Liver (tissue), 8 donors: ENCODE measurements at regions not wholly inside any gene's neighbourhood (a gene's known extent, or its start where the extent isn't known, plus 50 kb on each side); places are given as distances from the start of the nearest gene placed in this dataset.

Experiments
- DNase-seq: peaks from one replicate; pipeline ENCODE4 v3.0.0-alpha.2; 2017; ENCODE audit warnings: low spot score
- H3K27ac ChIP-seq, 2 donors: one replicate each; pipeline ENCODE4 v1.7.0; 2013; ENCODE audit warnings: inconsistent platforms in 2 of 2, low read length in 2 of 2, control low read depth in 1 of 2, low read depth in 1 of 2, mild to moderate bottlenecking in 1 of 2
- H3K27me3 ChIP-seq, 4 donors: one replicate each; pipeline versions ENCODE4 v1.6.1 to v1.7.0; 2013; ENCODE audit warnings: low read length in 3 of 4, inconsistent platforms in 1 of 4, mild to moderate bottlenecking in 1 of 4, moderate library complexity in 1 of 4; ENCODE audit not compliant: control insufficient read depth in 4 of 4, insufficient read depth in 4 of 4
- H3K36me3 ChIP-seq, 4 donors: one replicate each; pipeline versions ENCODE4 v1.6.1 to v1.7.0; 2013; ENCODE audit warnings: low read length in 3 of 4, mild to moderate bottlenecking in 3 of 4, low read depth in 1 of 4, moderate library complexity in 1 of 4; ENCODE audit not compliant: control insufficient read depth in 4 of 4, insufficient read depth in 3 of 4
- H3K4me1 ChIP-seq, 4 donors: one replicate each; pipeline versions ENCODE4 v1.6.1 to v1.7.0; 2013; ENCODE audit warnings: low read length in 3 of 4, mild to moderate bottlenecking in 3 of 4, moderate library complexity in 1 of 4; ENCODE audit not compliant: control insufficient read depth in 4 of 4, insufficient read depth in 4 of 4
- H3K4me3 ChIP-seq, 3 donors: one replicate each; pipeline versions ENCODE4 v1.6.1 to v1.7.0; 2013; ENCODE audit warnings: low read length in 3 of 3, control low read depth in 1 of 3, low read depth in 1 of 3, mild to moderate bottlenecking in 1 of 3
- H3K9ac ChIP-seq, 2 donors: one replicate each; pipeline ENCODE4 v1.7.0; 2013; ENCODE audit warnings: low read length in 2 of 2, mild to moderate bottlenecking in 2 of 2, moderate library complexity in 2 of 2, control low read depth in 1 of 2, low read depth in 1 of 2
- H3K9me3 ChIP-seq, 4 donors: one replicate each; pipeline versions ENCODE4 v1.6.1 to v1.7.0; 2013; ENCODE audit warnings: low read length in 3 of 4; ENCODE audit not compliant: control insufficient read depth in 4 of 4
- EGR1 ChIP-seq, 2 donors: IDR thresholded peaks; 2 replicates each; pipeline ENCODE4 v1.6.1; 2016 to 2018; ENCODE audit warnings: antibody characterized with exemption in 2 of 2, low read depth in 2 of 2
- FOXA2 ChIP-seq: IDR thresholded peaks from 2 replicates; pipeline ENCODE4 v1.6.1; 2016; ENCODE audit warnings: antibody characterized with exemption
- GABPA ChIP-seq, 2 donors: IDR thresholded peaks in 1 of 2; conservative IDR thresholded peaks in 1 of 2; 2 replicates each; pipeline ENCODE4 v1.6.1; 2016; ENCODE audit warnings: antibody characterized with exemption in 2 of 2, mild to moderate bottlenecking in 1 of 2, moderate library complexity in 1 of 2
- HNF4A ChIP-seq, 2 donors: conservative IDR thresholded peaks; 2 replicates each; pipeline ENCODE4 v1.6.1; 2016; ENCODE audit warnings: antibody characterized with exemption in 2 of 2, mild to moderate bottlenecking in 2 of 2
- JUND ChIP-seq, 2 donors: IDR thresholded peaks; 2 replicates each; pipeline ENCODE4 v1.6.1; 2016; ENCODE audit warnings: antibody characterized with exemption in 2 of 2
- NR2F2 ChIP-seq: IDR thresholded peaks from 2 replicates; pipeline ENCODE4 v1.6.1; 2016; ENCODE audit warnings: antibody characterized with exemption
- RAD21 ChIP-seq, 2 donors: IDR thresholded peaks; 2 replicates each; pipeline ENCODE4 v1.6.1; 2016; ENCODE audit warnings: antibody characterized with exemption in 2 of 2, mild to moderate bottlenecking in 2 of 2
- RXRA ChIP-seq, 2 donors: IDR thresholded peaks; 2 replicates each; pipeline ENCODE4 v1.6.1; 2017 to 2018; ENCODE audit warnings: antibody characterized with exemption in 2 of 2, mild to moderate bottlenecking in 1 of 2
- SP1 ChIP-seq: IDR thresholded peaks from 2 replicates; pipeline ENCODE4 v1.6.1; 2018; ENCODE audit warnings: antibody characterized with exemption, mild to moderate bottlenecking
- TAF1 ChIP-seq: conservative IDR thresholded peaks from 2 replicates; pipeline ENCODE4 v1.6.1; 2016; ENCODE audit warnings: antibody characterized with exemption, mild to moderate bottlenecking
- YY1 ChIP-seq: IDR thresholded peaks from 2 replicates; pipeline ENCODE4 v1.6.1; 2016; ENCODE audit warnings: antibody characterized with exemption, mild to moderate bottlenecking
- WGBS: extraction: QIAGEN DNeasy Blood & Tissue Kit; methylation state at CpG from one replicate; pipeline ENCODE4 v1.1.7; 2013; 5-methylcytosine and 5-hydroxymethylcytosine counted together
- TF ChIP-seq, protein P1 (sequence below): IDR thresholded peaks from 2 replicates; pipeline ENCODE4 v1.6.1; 2016; ENCODE audit warnings: antibody characterized with exemption
- TF ChIP-seq, protein P2 (sequence below): IDR thresholded peaks from 2 replicates; pipeline ENCODE4 v1.6.1; 2016; ENCODE audit warnings: antibody characterized with exemption, mild to moderate bottlenecking
- TF ChIP-seq, protein P3 (sequence below): fragments of 150-350 bp; IDR thresholded peaks from 2 replicates; pipeline ENCODE4 v1.5.1; 2017; ENCODE audit warnings: improper control_type of control experiment, low read depth, low read length; ENCODE audit not compliant: missing input control
- TF ChIP-seq, protein P4 (sequence below): IDR thresholded peaks from 2 replicates; pipeline ENCODE4 v1.6.1; 2016; ENCODE audit warnings: antibody characterized with exemption
- donor health status: healthy.
- donor health status: healthy.
- donor health status: healthy.
- donor health status: healthy.
- donor health status: healthy.

DNA sequence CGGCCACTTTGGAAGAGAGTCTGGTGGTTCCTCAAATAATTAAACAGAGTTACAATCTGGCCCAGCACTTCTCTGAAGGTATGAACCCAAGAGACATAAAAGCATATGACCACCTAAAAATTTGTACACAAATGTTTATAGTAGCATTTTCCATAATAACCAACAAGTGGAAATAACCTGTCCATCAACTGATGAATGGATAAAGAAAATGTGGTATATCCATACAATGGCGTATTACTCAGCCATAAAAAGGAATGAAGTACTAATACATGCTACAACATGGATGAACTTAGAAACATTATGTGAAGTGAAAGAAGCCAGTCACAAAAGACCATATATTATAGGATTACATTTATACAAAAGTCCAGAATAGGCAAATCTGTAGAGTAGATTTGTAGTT is 76.0 kb upstream of the RGPD5 start:
- Histone ChIP-seq H3K27me3 (no peaks in the 10 kb centered on the region), H3K36me3 (no peaks in the 10 kb centered on the region), H3K9me3 (no peaks in the 10 kb centered on the region), H3K27ac (no peak overlapping the region), H3K4me3 (no peak overlapping the region), H3K9ac (no peak overlapping the region), H3K4me1 (no peaks in the 10 kb centered on the region)
- DNase-seq, result no peak
- 97% methylated on average over 2 of the region's 2 CpGs for WGBS
- TF ChIP-seq YY1 (no peak), GABPA (IDR thresholded peaks at IDR 0.05 in 1 of 2, conservative IDR thresholded peaks at IDR 0.05 in 1 of 2) (no peak), EGR1 (IDR thresholded peaks at IDR 0.05; ENCODE audit: low read depth in 2 of 2) (no peak), SP1 (no peak), JUND (IDR thresholded peaks at IDR 0.05) (no peak), RAD21 (IDR thresholded peaks at IDR 0.05) (no peak), NR2F2 (no peak), FOXA2 (no peak), HNF4A (conservative IDR thresholded peaks at IDR 0.05) (no peak), RXRA (IDR thresholded peaks at IDR 0.05) (no peak), TAF1 (no peak)
- TF ChIP-seq, protein P1, sequence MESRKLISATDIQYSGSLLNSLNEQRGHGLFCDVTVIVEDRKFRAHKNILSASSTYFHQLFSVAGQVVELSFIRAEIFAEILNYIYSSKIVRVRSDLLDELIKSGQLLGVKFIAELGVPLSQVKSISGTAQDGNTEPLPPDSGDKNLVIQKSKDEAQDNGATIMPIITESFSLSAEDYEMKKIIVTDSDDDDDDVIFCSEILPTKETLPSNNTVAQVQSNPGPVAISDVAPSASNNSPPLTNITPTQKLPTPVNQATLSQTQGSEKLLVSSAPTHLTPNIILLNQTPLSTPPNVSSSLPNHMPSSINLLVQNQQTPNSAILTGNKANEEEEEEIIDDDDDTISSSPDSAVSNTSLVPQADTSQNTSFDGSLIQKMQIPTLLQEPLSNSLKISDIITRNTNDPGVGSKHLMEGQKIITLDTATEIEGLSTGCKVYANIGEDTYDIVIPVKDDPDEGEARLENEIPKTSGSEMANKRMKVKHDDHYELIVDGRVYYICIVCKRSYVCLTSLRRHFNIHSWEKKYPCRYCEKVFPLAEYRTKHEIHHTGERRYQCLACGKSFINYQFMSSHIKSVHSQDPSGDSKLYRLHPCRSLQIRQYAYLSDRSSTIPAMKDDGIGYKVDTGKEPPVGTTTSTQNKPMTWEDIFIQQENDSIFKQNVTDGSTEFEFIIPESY, result no peak
- TF ChIP-seq, protein P2, sequence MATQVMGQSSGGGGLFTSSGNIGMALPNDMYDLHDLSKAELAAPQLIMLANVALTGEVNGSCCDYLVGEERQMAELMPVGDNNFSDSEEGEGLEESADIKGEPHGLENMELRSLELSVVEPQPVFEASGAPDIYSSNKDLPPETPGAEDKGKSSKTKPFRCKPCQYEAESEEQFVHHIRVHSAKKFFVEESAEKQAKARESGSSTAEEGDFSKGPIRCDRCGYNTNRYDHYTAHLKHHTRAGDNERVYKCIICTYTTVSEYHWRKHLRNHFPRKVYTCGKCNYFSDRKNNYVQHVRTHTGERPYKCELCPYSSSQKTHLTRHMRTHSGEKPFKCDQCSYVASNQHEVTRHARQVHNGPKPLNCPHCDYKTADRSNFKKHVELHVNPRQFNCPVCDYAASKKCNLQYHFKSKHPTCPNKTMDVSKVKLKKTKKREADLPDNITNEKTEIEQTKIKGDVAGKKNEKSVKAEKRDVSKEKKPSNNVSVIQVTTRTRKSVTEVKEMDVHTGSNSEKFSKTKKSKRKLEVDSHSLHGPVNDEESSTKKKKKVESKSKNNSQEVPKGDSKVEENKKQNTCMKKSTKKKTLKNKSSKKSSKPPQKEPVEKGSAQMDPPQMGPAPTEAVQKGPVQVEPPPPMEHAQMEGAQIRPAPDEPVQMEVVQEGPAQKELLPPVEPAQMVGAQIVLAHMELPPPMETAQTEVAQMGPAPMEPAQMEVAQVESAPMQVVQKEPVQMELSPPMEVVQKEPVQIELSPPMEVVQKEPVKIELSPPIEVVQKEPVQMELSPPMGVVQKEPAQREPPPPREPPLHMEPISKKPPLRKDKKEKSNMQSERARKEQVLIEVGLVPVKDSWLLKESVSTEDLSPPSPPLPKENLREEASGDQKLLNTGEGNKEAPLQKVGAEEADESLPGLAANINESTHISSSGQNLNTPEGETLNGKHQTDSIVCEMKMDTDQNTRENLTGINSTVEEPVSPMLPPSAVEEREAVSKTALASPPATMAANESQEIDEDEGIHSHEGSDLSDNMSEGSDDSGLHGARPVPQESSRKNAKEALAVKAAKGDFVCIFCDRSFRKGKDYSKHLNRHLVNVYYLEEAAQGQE, result no peak
- TF ChIP-seq, protein P3, sequence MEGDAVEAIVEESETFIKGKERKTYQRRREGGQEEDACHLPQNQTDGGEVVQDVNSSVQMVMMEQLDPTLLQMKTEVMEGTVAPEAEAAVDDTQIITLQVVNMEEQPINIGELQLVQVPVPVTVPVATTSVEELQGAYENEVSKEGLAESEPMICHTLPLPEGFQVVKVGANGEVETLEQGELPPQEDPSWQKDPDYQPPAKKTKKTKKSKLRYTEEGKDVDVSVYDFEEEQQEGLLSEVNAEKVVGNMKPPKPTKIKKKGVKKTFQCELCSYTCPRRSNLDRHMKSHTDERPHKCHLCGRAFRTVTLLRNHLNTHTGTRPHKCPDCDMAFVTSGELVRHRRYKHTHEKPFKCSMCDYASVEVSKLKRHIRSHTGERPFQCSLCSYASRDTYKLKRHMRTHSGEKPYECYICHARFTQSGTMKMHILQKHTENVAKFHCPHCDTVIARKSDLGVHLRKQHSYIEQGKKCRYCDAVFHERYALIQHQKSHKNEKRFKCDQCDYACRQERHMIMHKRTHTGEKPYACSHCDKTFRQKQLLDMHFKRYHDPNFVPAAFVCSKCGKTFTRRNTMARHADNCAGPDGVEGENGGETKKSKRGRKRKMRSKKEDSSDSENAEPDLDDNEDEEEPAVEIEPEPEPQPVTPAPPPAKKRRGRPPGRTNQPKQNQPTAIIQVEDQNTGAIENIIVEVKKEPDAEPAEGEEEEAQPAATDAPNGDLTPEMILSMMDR, result no peak
- TF ChIP-seq, protein P4, sequence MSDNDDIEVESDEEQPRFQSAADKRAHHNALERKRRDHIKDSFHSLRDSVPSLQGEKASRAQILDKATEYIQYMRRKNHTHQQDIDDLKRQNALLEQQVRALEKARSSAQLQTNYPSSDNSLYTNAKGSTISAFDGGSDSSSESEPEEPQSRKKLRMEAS, result no peak

DNA sequence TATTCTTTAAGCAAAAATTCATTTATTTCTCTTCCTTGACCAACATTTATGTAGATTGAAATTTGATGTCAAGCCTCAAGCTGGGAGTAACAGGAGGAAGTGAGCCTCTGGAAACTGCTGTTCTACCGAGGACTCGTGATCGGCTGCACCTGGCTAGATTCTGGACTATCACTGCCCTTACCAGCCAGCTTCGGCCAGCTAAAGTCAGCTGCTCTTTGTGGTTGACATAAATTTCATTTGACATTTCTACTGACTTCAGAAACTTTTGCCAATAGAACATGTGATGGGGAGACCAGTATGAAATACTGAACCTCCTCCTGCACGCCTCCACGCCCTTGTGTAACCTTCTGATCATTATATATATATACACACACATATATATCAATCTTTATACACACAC is 74.2 kb upstream of the RGPD5 start:
- H3K27ac ChIP-seq, result no peak overlapping the region
- H3K4me1 ChIP-seq, result no peaks in the 10 kb centered on the region
- no peak overlapping the region for H3K9ac ChIP-seq
- no peaks in the 10 kb centered on the region for H3K36me3 ChIP-seq
- H3K27me3 ChIP-seq, result no peaks in the 10 kb centered on the region
- WGBS, result 88% methylated on average over 6 of the region's 6 CpGs
- DNase-seq, result no peak
- no peaks in the 10 kb centered on the region for H3K9me3 ChIP-seq
- H3K4me3 ChIP-seq, result no peak overlapping the region
- no peak for TF ChIP-seq JUND (IDR thresholded peaks at IDR 0.05)
- TF ChIP-seq, protein P1, result no peak
- no peak for TF ChIP-seq SP1
- TF ChIP-seq EGR1 (IDR thresholded peaks at IDR 0.05; ENCODE audit: low read depth in 2 of 2), result no peak
- TF ChIP-seq, protein P4, result no peak
- TF ChIP-seq RXRA (IDR thresholded peaks at IDR 0.05), result no peak
